ENCODE measurements at regions not wholly inside any gene's neighbourhood (a gene's known extent, or its start where the extent isn't known, plus 50 kb on each side); places are given as distances from the start of the nearest gene placed in this dataset.

GRCh38 chr21:18913914-18914313 is 510.3 kb upstream of the TMPRSS15 start:
- TF ChIP-seq CEBPB (IDR thresholded peaks at IDR 0.05) (no peak), USF1 (IDR thresholded peaks at IDR 0.05) (no peak), YY1 (IDR thresholded peaks at IDR 0.05; ENCODE audit: low read depth) (no peak), REST (IDR thresholded peaks at IDR 0.05; ENCODE audit: low read depth) (no peak), EGR1 (IDR thresholded peaks at IDR 0.05) (no peak), TCF12 (IDR thresholded peaks at IDR 0.05; ENCODE audit: low read depth) (no peak), TEAD4 (IDR thresholded peaks at IDR 0.05) (no peak), FOXM1 (IDR thresholded peaks at IDR 0.05; ENCODE audit: borderline replicate concordance, low read depth) (no peak), CREB1 (IDR thresholded peaks at IDR 0.05; ENCODE audit: low read depth) (no peak), EP300 (IDR thresholded peaks at IDR 0.05; ENCODE audit: borderline replicate concordance) (no peak), RAD21 (IDR thresholded peaks at IDR 0.05; ENCODE audit: low read depth) (no peak), MAX (IDR thresholded peaks at IDR 0.05) (no peak), ZBTB7A (IDR thresholded peaks at IDR 0.05; ENCODE audit: low read depth) (no peak), TAF1 (IDR thresholded peaks at IDR 0.05; ENCODE audit: low read depth) (no peak), NFIC (IDR thresholded peaks at IDR 0.05) (no peak)

- TF ChIP-seq MAX (IDR thresholded peaks at IDR 0.05), result no peak
- TF ChIP-seq ZBTB7A (IDR thresholded peaks at IDR 0.05; ENCODE audit: low read depth), result no peak
- TF ChIP-seq FOXM1 (IDR thresholded peaks at IDR 0.05; ENCODE audit: borderline replicate concordance, low read depth), result no peak
- no peak for TF ChIP-seq EP300 (IDR thresholded peaks at IDR 0.05; ENCODE audit: borderline replicate concordance)
- no peak for TF ChIP-seq CEBPB (IDR thresholded peaks at IDR 0.05)
- no peak for TF ChIP-seq REST (IDR thresholded peaks at IDR 0.05; ENCODE audit: low read depth)
- TF ChIP-seq CREB1 (IDR thresholded peaks at IDR 0.05; ENCODE audit: low read depth), result no peak
- TF ChIP-seq NFIC (IDR thresholded peaks at IDR 0.05), result no peak
- TF ChIP-seq YY1 (IDR thresholded peaks at IDR 0.05; ENCODE audit: low read depth), result no peak
- TF ChIP-seq TAF1 (IDR thresholded peaks at IDR 0.05; ENCODE audit: low read depth), result no peak
- no peak for TF ChIP-seq RAD21 (IDR thresholded peaks at IDR 0.05; ENCODE audit: low read depth)
- no peak for TF ChIP-seq USF1 (IDR thresholded peaks at IDR 0.05)
- TF ChIP-seq TEAD4 (IDR thresholded peaks at IDR 0.05), result no peak
- no peak for TF ChIP-seq TCF12 (IDR thresholded peaks at IDR 0.05; ENCODE audit: low read depth)
- no peak for TF ChIP-seq EGR1 (IDR thresholded peaks at IDR 0.05)
Measured at GRCh38 chr21:18914570-18914969, 511.0 kb upstream of the TMPRSS15 start.

- TF ChIP-seq EP300 (IDR thresholded peaks at IDR 0.05; ENCODE audit: borderline replicate concordance) (no peak), CEBPB (IDR thresholded peaks at IDR 0.05) (no peak)
Measured at GRCh38 chr21:18917622-18918021, 514.0 kb upstream of the TMPRSS15 start.

DNA sequence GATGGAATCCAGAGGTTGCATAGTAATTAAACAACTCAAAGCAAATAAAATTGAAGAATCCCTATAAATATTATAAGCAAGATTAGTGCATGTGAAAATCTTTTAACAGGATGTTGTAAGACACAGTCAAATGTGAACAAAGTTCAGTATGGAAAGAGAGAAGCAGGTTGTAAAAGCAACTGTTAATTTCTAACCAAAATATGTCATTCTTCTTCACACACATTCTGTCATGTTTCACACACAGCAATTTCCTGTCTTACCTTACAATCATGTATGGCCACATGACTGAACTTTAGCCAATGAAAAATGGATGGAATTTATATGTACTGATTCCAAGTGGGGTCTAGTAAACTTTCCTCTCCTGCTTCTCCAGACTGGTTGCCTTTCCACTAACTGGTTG is 527.7 kb upstream of the TMPRSS15 start:
- TF ChIP-seq TCF12 (IDR thresholded peaks at IDR 0.05; ENCODE audit: low read depth) (no peak), TAF1 (IDR thresholded peaks at IDR 0.05; ENCODE audit: low read depth) (no peak), ZBTB7A (IDR thresholded peaks at IDR 0.05; ENCODE audit: low read depth) (no peak), RAD21 (IDR thresholded peaks at IDR 0.05; ENCODE audit: low read depth) (no peak), YY1 (IDR thresholded peaks at IDR 0.05; ENCODE audit: low read depth) (no peak), MAX (IDR thresholded peaks at IDR 0.05) (no peak), CREB1 (IDR thresholded peaks at IDR 0.05; ENCODE audit: low read depth) (no peak), EP300 (IDR thresholded peaks at IDR 0.05; ENCODE audit: borderline replicate concordance) (no peak), TEAD4 (IDR thresholded peaks at IDR 0.05) (no peak), CEBPB (IDR thresholded peaks at IDR 0.05) (no peak), EGR1 (IDR thresholded peaks at IDR 0.05) (no peak), NFIC (IDR thresholded peaks at IDR 0.05) (no peak), USF1 (IDR thresholded peaks at IDR 0.05) (no peak), REST (IDR thresholded peaks at IDR 0.05; ENCODE audit: low read depth) (no peak), FOXM1 (IDR thresholded peaks at IDR 0.05; ENCODE audit: borderline replicate concordance, low read depth) (no peak)
